DND-41 (cell line): ENCODE measurements at regions not wholly inside any gene's neighbourhood (a gene's known extent, or its start where the extent isn't known, plus 50 kb on each side); places are given as distances from the start of the nearest gene placed in this dataset.

Experiments
- ATAC-seq: fragments of 200-7000 bp; cut with Tn5 transposase; 3 replicates; pipeline ENCODE4 v1.9.1; 2021; ENCODE audit warnings: low read depth; ENCODE audit not compliant: insufficient read depth
- DNase-seq: peaks from one replicate; pipeline ENCODE4 v3.0.0-alpha.2; 2020
- H2AFZ ChIP-seq: 2 replicates; pipeline ENCODE4 v1.6.0; 2012; ENCODE audit warnings: low read depth, low read length
- H3K27ac ChIP-seq: 2 replicates; pipeline ENCODE4 v1.5.1; 2012; ENCODE audit warnings: low read length, inconsistent platforms
- H3K27me3 ChIP-seq: fragments of 200-600 bp; sonication (generic); 2 replicates; pipeline ENCODE4 v1.6.0; 2012; ENCODE audit warnings: low read length, mild to moderate bottlenecking, inconsistent platforms; ENCODE audit not compliant: insufficient read depth, poor library complexity
- H3K36me3 ChIP-seq: 2 replicates; pipeline ENCODE4 v1.5.1; 2012; ENCODE audit warnings: low read length, inconsistent platforms; ENCODE audit not compliant: insufficient read depth
- H3K4me1 ChIP-seq: 2 replicates; pipeline ENCODE4 v1.5.1; 2012; ENCODE audit warnings: mild to moderate bottlenecking, low read length; ENCODE audit not compliant: insufficient read depth
- H3K4me2 ChIP-seq: 2 replicates; pipeline ENCODE4 v1.6.0; 2012; ENCODE audit warnings: mild to moderate bottlenecking, moderate library complexity, low read length, inconsistent platforms; ENCODE audit not compliant: insufficient read depth
- H3K4me3 ChIP-seq, 2 experiments: fragments of 200-600 bp in 1 of 2; shearing (Covaris generic) in 1 of 2; 2 replicates each; pipeline ENCODE4 v1.5.1; 2012 to 2016; ENCODE audit warnings: inconsistent platforms in 2 of 2, low read length in 2 of 2, mild to moderate bottlenecking in 2 of 2, low read depth in 1 of 2, moderate library complexity in 1 of 2
- H3K79me2 ChIP-seq: 2 replicates; pipeline ENCODE4 v1.6.0; 2012; ENCODE audit warnings: low read length, inconsistent platforms; ENCODE audit not compliant: insufficient read depth
- H3K9ac ChIP-seq: 2 replicates; pipeline ENCODE4 v1.6.0; 2012; ENCODE audit warnings: low read depth, mild to moderate bottlenecking, inconsistent platforms, low read length, moderate library complexity
- H3K9me3 ChIP-seq: 2 replicates; pipeline ENCODE4 v1.5.1; 2012; ENCODE audit warnings: low read length, moderate library complexity, mild to moderate bottlenecking, inconsistent platforms; ENCODE audit not compliant: insufficient read depth, severe bottlenecking
- H4K20me1 ChIP-seq: 2 replicates; pipeline ENCODE4 v1.6.0; 2012; ENCODE audit warnings: low read length; ENCODE audit not compliant: insufficient read depth
- CTCF ChIP-seq: IDR thresholded peaks from 2 replicates; pipeline ENCODE4 v1.5.1; 2012; ENCODE audit warnings: borderline replicate concordance, low read length, moderate library complexity, mild to moderate bottlenecking; ENCODE audit not compliant: poor library complexity, severe bottlenecking; ENCODE audit errors: extremely low read depth
- EZH2 ChIP-seq: IDR thresholded peaks from 3 replicates; pipeline ENCODE4 v1.6.1; 2012; ENCODE audit warnings: borderline replicate concordance, low read depth, mild to moderate bottlenecking, moderate library complexity, low read length, inconsistent platforms; ENCODE audit not compliant: severe bottlenecking

- H3K36me3 ChIP-seq: no peaks in the 10 kb centered on the region
- TF ChIP-seq CTCF (no peak), EZH2 (no peak)
- no peak for ATAC-seq
- no peaks in the 10 kb centered on the region for H3K27me3 ChIP-seq
- no peaks in the 10 kb centered on the region for H4K20me1 ChIP-seq
- no peak for DNase-seq
- peaks cover 7% of the 10 kb centered on the region for H3K4me1 ChIP-seq
- H3K79me2 ChIP-seq: no peaks in the 10 kb centered on the region
- no peak overlapping the region for H2AFZ ChIP-seq
- no peak overlapping the region for H3K27ac ChIP-seq
- no peak overlapping the region for H3K4me2 ChIP-seq
- no peak overlapping the region for H3K4me3 ChIP-seq
- H3K9ac ChIP-seq: no peak overlapping the region
- peaks cover 7% of the 10 kb centered on the region for H3K9me3 ChIP-seq
Observed at GRCh38 chr19:28350673-28351072, 862.3 kb downstream of the UQCRFS1 start.

- TF ChIP-seq CTCF: no peak
- no peak for TF ChIP-seq EZH2
- Histone ChIP-seq H3K4me1 (peaks cover 7% of the 10 kb centered on the region), H4K20me1 (no peaks in the 10 kb centered on the region), H3K36me3 (no peaks in the 10 kb centered on the region), H3K9ac (no peak overlapping the region), H3K4me2 (no peak overlapping the region), H3K79me2 (no peaks in the 10 kb centered on the region), H3K27ac (no peak overlapping the region; the same call in 1 of the 2 replicates), H2AFZ (peak overlapping the region; percentile 7), H3K9me3 (peaks cover 7% of the 10 kb centered on the region), H3K4me3 (no peak overlapping the region), H3K27me3 (no peaks in the 10 kb centered on the region)
- ATAC-seq (no peak), DNase-seq (no peak)
Observed at GRCh38 chr19:28350037-28350436, 862.9 kb downstream of the UQCRFS1 start.

GRCh38 chr19:28349604-28350003 lies 863.3 kb downstream of the UQCRFS1 start:
- H3K27me3 ChIP-seq: no peaks in the 10 kb centered on the region
- no peaks in the 10 kb centered on the region for H3K36me3 ChIP-seq
- no peaks in the 10 kb centered on the region for H4K20me1 ChIP-seq
- H2AFZ ChIP-seq: peak overlapping the region; percentile 7; the same call in 1 of the 2 replicates
- peaks cover 7% of the 10 kb centered on the region for H3K9me3 ChIP-seq
- no peak overlapping the region for H3K4me2 ChIP-seq
- TF ChIP-seq EZH2 (no peak), CTCF (no peak)
- no peaks in the 10 kb centered on the region for H3K79me2 ChIP-seq
- H3K4me3 ChIP-seq: no peak overlapping the region
- ATAC-seq: no peak
- no peak overlapping the region for H3K9ac ChIP-seq
- no peak overlapping the region for H3K27ac ChIP-seq
- H3K4me1 ChIP-seq: peaks cover 7% of the 10 kb centered on the region
- DNase-seq: no peak

- Histone ChIP-seq H3K9me3 (no peaks in the 10 kb centered on the region), H3K36me3 (no peaks in the 10 kb centered on the region), H3K79me2 (no peaks in the 10 kb centered on the region), H3K27me3 (no peaks in the 10 kb centered on the region), H3K27ac (no peak overlapping the region), H4K20me1 (no peaks in the 10 kb centered on the region), H3K4me3 (no peak overlapping the region), H3K4me1 (peaks cover 7% of the 10 kb centered on the region), H3K9ac (no peak overlapping the region), H3K4me2 (no peak overlapping the region), H2AFZ (no peak overlapping the region)
- TF ChIP-seq EZH2 (no peak), CTCF (no peak)
- ATAC-seq (no peak), DNase-seq (no peak)
Observed at GRCh38 chr19:28345811-28346210, 867.1 kb downstream of the UQCRFS1 start.
